HG03159 (cell line): ENCODE measurements at regions not wholly inside any gene's neighbourhood (a gene's known extent, or its start where the extent isn't known, plus 50 kb on each side); places are given as distances from the start of the nearest gene placed in this dataset.
"Not testable (repeated sequence)": the region's sequence is repeated elsewhere in the genome, so short reads cannot be mapped to it uniquely, and the experiment has no call there.

Experiments used
- ATAC-seq: cut with Tn5 transposase; IDR thresholded peaks from one replicate; pipeline ENCODE4 v1.9.1; 2021; ENCODE audit warnings: mild to moderate bottlenecking, moderate library complexity; ENCODE audit not compliant: unreplicated experiment

- ATAC-seq = no peak
Measured at GRCh38 chr7:119905495-119905894, 367.5 kb upstream of the KCND2 start.

GRCh38 chr7:119908948-119909347, 364.0 kb upstream of the KCND2 start:
- ATAC-seq = no peak

- ATAC-seq = not testable (repeated sequence)
Measured at GRCh38 chr7:119914119-119914518, 358.9 kb upstream of the KCND2 start.

GRCh38 chr7:119916501-119916900, 356.5 kb upstream of the KCND2 start:
- ATAC-seq = no peak

- no peak for ATAC-seq
Measured at GRCh38 chr7:119918185-119918584, 354.8 kb upstream of the KCND2 start.

- ATAC-seq = no peak
Measured at GRCh38 chr7:119919986-119920385, 353.0 kb upstream of the KCND2 start.

GRCh38 chr7:119925581-119926289, 347.2 kb upstream of the KCND2 start:
- ATAC-seq = no peak

GRCh38 chr7:119929891-119930290, 343.1 kb upstream of the KCND2 start:
- ATAC-seq = no peak

GRCh38 chr7:119931230-119931824, 341.6 kb upstream of the KCND2 start:
- ATAC-seq = no peak

GRCh38 chr7:119935418-119936025, 337.5 kb upstream of the KCND2 start:
- peak; percentile 65 for ATAC-seq

GRCh38 chr7:119936836-119937235, 336.1 kb upstream of the KCND2 start:
- no peak for ATAC-seq

- ATAC-seq = no peak
Measured at GRCh38 chr7:119937745-119938144, 335.2 kb upstream of the KCND2 start.

- no peak for ATAC-seq
Measured at GRCh38 chr7:119943942-119944600, 328.9 kb upstream of the KCND2 start.

GRCh38 chr7:119944601-119944972, 328.4 kb upstream of the KCND2 start:
- no peak for ATAC-seq

- no peak for ATAC-seq
Measured at GRCh38 chr7:119945822-119946221, 327.2 kb upstream of the KCND2 start.

- ATAC-seq = no peak
Measured at GRCh38 chr7:119949053-119949452, 323.9 kb upstream of the KCND2 start.

GRCh38 chr7:119950390-119951041, 322.5 kb upstream of the KCND2 start:
- ATAC-seq = not testable (repeated sequence)

GRCh38 chr7:119951614-119952013, 321.4 kb upstream of the KCND2 start:
- ATAC-seq = not testable (repeated sequence)

- ATAC-seq = no peak
Measured at GRCh38 chr7:119957335-119957734, 315.6 kb upstream of the KCND2 start.

GRCh38 chr7:119959811-119960210, 313.2 kb upstream of the KCND2 start:
- no peak for ATAC-seq

- no peak for ATAC-seq
Measured at GRCh38 chr7:119963654-119964053, 309.3 kb upstream of the KCND2 start.
